H1 (cell line): ENCODE measurements at regions not wholly inside any gene's neighbourhood (a gene's known extent, or its start where the extent isn't known, plus 50 kb on each side); places are given as distances from the start of the nearest gene placed in this dataset.

Experiments
- TAF7 ChIP-seq: optimal IDR thresholded peaks from 2 replicates; pipeline ENCODE3; 2011; ENCODE audit warnings: low read depth, mild to moderate bottlenecking, inconsistent platforms, low read length, moderate library complexity, borderline replicate concordance

DNA sequence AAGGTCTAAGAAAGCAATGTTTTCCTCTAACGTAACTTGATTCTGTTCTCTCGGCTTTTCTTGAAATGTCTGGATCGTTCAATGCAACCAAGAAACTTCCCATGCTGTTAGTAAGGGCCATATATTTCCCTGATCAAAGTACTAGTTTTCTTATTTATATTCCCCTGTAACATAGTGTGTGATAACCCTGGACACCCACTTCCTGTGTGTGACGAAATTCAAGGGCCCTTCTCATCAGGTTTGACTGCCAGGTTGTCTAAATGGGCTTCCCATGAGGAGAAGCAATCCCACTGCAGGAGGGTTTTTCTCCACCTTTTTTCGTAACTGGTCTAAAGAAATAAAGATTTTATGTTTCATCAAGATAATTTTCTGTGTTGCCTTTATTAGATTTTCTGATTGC, 102.6 kb upstream of the RPS6KA2 start (continued):
- no peak for TF ChIP-seq TAF7
